Motor neuron (in vitro differentiated cells): ENCODE measurements at regions not wholly inside any gene's neighbourhood (a gene's known extent, or its start where the extent isn't known, plus 50 kb on each side); places are given as distances from the start of the nearest gene placed in this dataset.
A peak's percentile ranks its signal among the peaks of the same experiment; 100 is the strongest.

ENCODE experiments used
- ATAC-seq, 8 experiments: fragments of 200-7000 bp; cut with Tn5 transposase; replicated peaks in 6 of 8; 2 replicates each; pipeline ENCODE4 v1.8.0; 2021; ENCODE audit warnings: mild to moderate bottlenecking in 8 of 8, moderate library complexity in 8 of 8
- H3K27ac ChIP-seq, 2 donors: fragments of 250-450 bp; sonication (Bioruptor Pico); 2 replicates each; pipeline ENCODE4 v1.9.0; 2021; ENCODE audit warnings: antibody characterized with exemption in 2 of 2, mild to moderate bottlenecking in 2 of 2, moderate library complexity in 1 of 2
- H3K4me1 ChIP-seq, 2 donors: fragments of 250-450 bp; sonication (Bioruptor Pico); replicated peaks in 1 of 2; 2 replicates each; pipeline ENCODE4 v1.6.1; 2021; ENCODE audit warnings: antibody characterized with exemption in 2 of 2, mild to moderate bottlenecking in 2 of 2, moderate library complexity in 1 of 2
- H3K4me3 ChIP-seq, 5 donors: fragments of 250-450 bp; sonication (Bioruptor Pico); 2 replicates each; pipeline ENCODE4 v1.9.0; 2021; ENCODE audit warnings: antibody characterized with exemption in 5 of 5, mild to moderate bottlenecking in 5 of 5, moderate library complexity in 4 of 5
- WGBS, 10 experiments: fragments of 450-650 bp; shearing (Covaris generic); methylation state at CpG; one replicate each; pipeline ENCODE4 v1.0.0; 2022; 5-methylcytosine and 5-hydroxymethylcytosine counted together
- in situ Hi-C, 9 experiments: fragments of 400-800 bp; cut with MboI; loops; one replicate each; pipeline ENCODE4 v1.15.0; 2021; ENCODE audit warnings: low sequenced_read_pairs in 9 of 9, low pct_unique_long_range_greater_than_20kb in 2 of 9; ENCODE audit not compliant: unreplicated experiment in 9 of 9

- ATAC-seq, result peak in 1 of 8 experiments; percentile 40
- in situ Hi-C loops, result no loop called here
- H3K4me1 ChIP-seq, result no peaks in the 10 kb centered on the region
- H3K4me3 ChIP-seq, result no peak overlapping the region
- H3K27ac ChIP-seq, result no peak overlapping the region
Measured at GRCh38 chr3:156760333-156760732, 65.8 kb upstream of the LEKR1 start.

GRCh38 chr3:156761007-156761406 lies 65.1 kb upstream of the LEKR1 start:
- H3K4me1 ChIP-seq, result no peaks in the 10 kb centered on the region
- peak in 3 of 8 experiments; percentile 13 to 43 (median 21) for ATAC-seq
- in situ Hi-C loops, result no loop called here
- H3K4me3 ChIP-seq, result no peak overlapping the region
- WGBS, 10 experiments, result 8 to 80% (median 47%) methylated on average over 1 to 2 of the region's 2 CpGs; no CpG with 5 or more reads in 4 of the 10 experiments
- no peak overlapping the region for H3K27ac ChIP-seq

DNA sequence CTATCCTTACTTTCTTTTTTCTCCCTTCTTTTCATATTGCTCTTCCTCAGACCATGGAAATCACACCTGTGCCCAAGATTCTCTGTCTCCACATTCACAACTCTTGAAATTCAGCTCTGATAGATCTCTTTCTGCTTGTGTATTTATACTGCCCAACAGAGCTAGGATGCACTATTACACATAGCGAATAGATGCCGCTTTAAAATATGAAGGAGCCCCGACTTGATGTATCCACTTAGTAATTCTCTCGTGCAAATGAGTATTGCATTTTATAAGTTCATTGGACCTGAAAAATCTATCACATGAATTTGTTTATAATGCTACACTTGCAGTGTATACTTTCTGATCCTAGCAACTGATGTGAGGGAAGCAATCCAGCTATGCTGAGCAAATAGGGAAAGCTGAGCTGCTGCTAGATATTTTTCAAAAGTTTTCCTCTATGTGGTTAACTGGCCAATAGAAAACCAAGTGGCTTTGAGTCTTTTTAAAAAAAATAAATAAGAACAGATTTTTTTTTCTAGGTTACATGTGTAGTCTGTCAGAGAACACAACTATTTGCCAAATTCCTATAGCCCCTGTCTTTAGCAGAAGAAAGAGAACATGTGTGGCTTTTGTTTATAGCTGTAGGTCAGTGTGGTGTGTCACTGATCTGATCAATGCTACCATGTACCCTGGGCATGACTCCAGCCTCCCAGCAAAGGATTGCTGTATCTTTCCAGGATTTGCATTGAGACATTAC lies 64.3 kb upstream of the LEKR1 start:
- 40 to 100% (median 78%) methylated on average over 1 to 4 of the region's 4 CpGs; no CpG with 5 or more reads in 4 of the 10 experiments for WGBS, 10 experiments
- in situ Hi-C loops, result no loop called here
- peak in 1 of 8 experiments; percentile 82 for ATAC-seq

DNA sequence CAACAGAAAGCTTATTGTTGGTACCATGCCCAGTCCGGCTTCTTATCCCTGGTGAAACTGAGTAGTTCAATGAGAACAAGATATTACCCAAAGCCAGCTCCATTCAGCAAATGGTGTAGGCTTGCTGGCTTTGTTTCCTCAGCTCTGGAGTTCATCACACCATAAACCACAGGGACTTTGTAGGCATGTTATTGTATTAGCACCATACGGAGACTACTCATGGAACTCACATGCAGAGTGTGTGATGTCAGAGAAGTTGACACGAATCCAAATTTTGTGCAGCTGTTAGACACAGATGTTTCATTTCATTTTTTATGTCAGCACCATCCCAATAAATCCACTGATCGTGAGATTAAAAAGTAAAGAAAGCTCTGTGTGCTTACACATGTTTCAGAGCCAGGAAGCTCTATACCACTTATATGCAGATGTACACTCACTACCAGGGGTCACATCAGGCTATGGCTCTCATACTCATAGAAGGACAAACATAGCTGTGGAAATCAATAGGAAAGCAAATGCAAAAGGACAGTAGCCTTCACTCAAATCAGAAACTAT lies 63.4 kb upstream of the LEKR1 start:
- WGBS, 10 experiments, result 8 to 100% (median 44%) methylated on average over 1 to 4 of the region's 4 CpGs; no CpG with 5 or more reads in 2 of the 10 experiments
- ATAC-seq, result peak in 2 of 8 experiments; percentile 41 to 54

More for the DNA sequence above, 64.3 kb upstream of the LEKR1 start:
- H3K27ac ChIP-seq, result no peak overlapping the region
- H3K4me1 ChIP-seq, result no peaks in the 10 kb centered on the region
- no peak overlapping the region for H3K4me3 ChIP-seq

DNA sequence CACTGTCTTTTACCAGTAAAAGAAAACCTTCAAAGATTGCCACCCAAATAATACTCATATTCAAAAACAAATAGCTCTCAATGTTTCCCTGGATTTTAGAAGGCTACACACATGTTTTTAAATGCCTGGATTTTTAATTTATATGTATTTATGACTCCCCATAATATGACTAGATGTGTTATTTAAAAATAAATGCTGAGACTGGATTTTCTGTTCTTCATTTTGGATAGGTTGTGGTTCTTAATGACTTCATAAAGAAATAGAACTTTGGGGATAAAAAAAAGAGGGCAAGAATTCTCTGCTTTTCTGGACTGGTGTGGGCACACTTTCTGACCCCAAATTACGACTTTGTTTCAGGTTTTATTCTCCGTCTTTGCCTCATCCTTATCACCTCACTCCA lies 62.8 kb upstream of the LEKR1 start:
- no peak for ATAC-seq
- Histone ChIP-seq H3K4me1 (no peaks in the 10 kb centered on the region), H3K27ac (no peak overlapping the region), H3K4me3 (no peak overlapping the region)
- in situ Hi-C loops, result no loop called here
- WGBS, 10 experiments, result 44 to 100% (median 77%) methylated on average over 1 to 2 of the region's 2 CpGs; no CpG with 5 or more reads in 2 of the 10 experiments

More for the DNA sequence above, 63.4 kb upstream of the LEKR1 start:
- Histone ChIP-seq H3K4me1 (no peaks in the 10 kb centered on the region), H3K4me3 (no peak overlapping the region), H3K27ac (no peak overlapping the region)
- in situ Hi-C loops, result no loop called here

- H3K4me1 ChIP-seq, result no peaks in the 10 kb centered on the region
- WGBS, 10 experiments, result 42 to 100% (median 86%) methylated on average over 1 to 12 of the region's 12 CpGs
- no peak overlapping the region for H3K4me3 ChIP-seq
- ATAC-seq, result no peak
- in situ Hi-C loops, result no loop called here
- H3K27ac ChIP-seq, result no peak overlapping the region
Measured at GRCh38 chr3:156763931-156764720, 62.0 kb upstream of the LEKR1 start.

- Histone ChIP-seq H3K4me1 (no peaks in the 10 kb centered on the region), H3K27ac (no peak overlapping the region), H3K4me3 (no peak overlapping the region)
- ATAC-seq, result no peak
- 50 to 100% (median 73%) methylated on average over 1 of the region's 1 CpG; no CpG with 5 or more reads in 4 of the 10 experiments for whole genome bisulfite sequencing, 10 experiments
- in situ Hi-C loops, result no loop called here
Measured at GRCh38 chr3:156764751-156765150, 61.4 kb upstream of the LEKR1 start.

- 90 to 100% (median 100%) methylated on average over 1 to 3 of the region's 3 CpGs for WGBS, 10 experiments
- in situ Hi-C loops, result no loop called here
- no peak overlapping the region for H3K27ac ChIP-seq
- H3K4me1 ChIP-seq, result no peaks in the 10 kb centered on the region
- no peak for ATAC-seq
- H3K4me3 ChIP-seq, result no peak overlapping the region
Measured at GRCh38 chr3:156768390-156768789, 57.8 kb upstream of the LEKR1 start.

GRCh38 chr3:156769721-156770654 lies 56.2 kb upstream of the LEKR1 start:
- in situ Hi-C loops, result no loop called here
- 17 to 100% (median 77%) methylated on average over 1 to 3 of the region's 3 CpGs for WGBS, 10 experiments
- Histone ChIP-seq H3K4me1 (no peaks in the 10 kb centered on the region), H3K4me3 (no peak overlapping the region), H3K27ac (no peak overlapping the region)
- ATAC-seq, result peak in 1 of 8 experiments; percentile 89

- ATAC-seq, result no peak
- no peak overlapping the region for H3K4me3 ChIP-seq
- in situ Hi-C loops, result no loop called here
- WGBS, 10 experiments, result 60 to 98% (median 83%) methylated on average over 2 to 6 of the region's 6 CpGs; no CpG with 5 or more reads in 1 of the 10 experiments
- H3K27ac ChIP-seq, result no peak overlapping the region
- no peaks in the 10 kb centered on the region for H3K4me1 ChIP-seq
Measured at GRCh38 chr3:156770699-156771414, 55.3 kb upstream of the LEKR1 start.

- WGBS, 10 experiments, result 0 to 80% (median 29%) methylated on average over 1 to 2 of the region's 2 CpGs; no CpG with 5 or more reads in 2 of the 10 experiments
- in situ Hi-C loops, result no loop called here
- H3K27ac ChIP-seq, result no peak overlapping the region
- no peaks in the 10 kb centered on the region for H3K4me1 ChIP-seq
- ATAC-seq, result no peak
- no peak overlapping the region for H3K4me3 ChIP-seq
Measured at GRCh38 chr3:156772588-156773206, 53.5 kb upstream of the LEKR1 start.

DNA sequence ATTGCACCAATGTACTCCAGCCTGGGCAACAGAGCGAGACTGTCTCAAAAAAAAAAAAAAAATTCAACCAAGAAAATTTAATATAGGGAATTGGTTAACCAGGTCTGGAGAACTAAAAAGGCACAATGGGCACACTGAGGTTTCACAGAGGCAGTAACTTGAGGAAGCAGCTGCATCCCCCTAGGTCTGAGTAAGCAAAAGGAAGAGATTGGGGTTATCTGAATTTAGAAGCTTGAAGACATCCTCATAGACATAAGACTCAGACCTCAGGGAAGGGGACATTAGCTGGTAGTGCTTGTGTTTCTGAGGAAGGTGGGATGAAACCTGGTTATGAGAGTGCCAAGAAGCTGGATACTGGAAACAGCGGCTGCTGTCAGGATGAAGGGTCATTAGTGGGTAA lies 50.1 kb upstream of the LEKR1 start:
- WGBS, 10 experiments, result 83 to 100% (median 100%) methylated on average over 1 to 2 of the region's 2 CpGs; no CpG with 5 or more reads in 3 of the 10 experiments
- ATAC-seq, result no peak
- Histone ChIP-seq H3K4me3 (no peak overlapping the region), H3K4me1 (no peaks in the 10 kb centered on the region), H3K27ac (no peak overlapping the region)
- in situ Hi-C loops, result no loop called here
